Dermis blood vessel endothelial cell (primary cell): ENCODE measurements at regions not wholly inside any gene's neighbourhood (a gene's known extent, or its start where the extent isn't known, plus 50 kb on each side); places are given as distances from the start of the nearest gene placed in this dataset.

Experiments used
- DNase-seq: peaks from one replicate; pipeline ENCODE4 v3.0.0; 2010

DNA sequence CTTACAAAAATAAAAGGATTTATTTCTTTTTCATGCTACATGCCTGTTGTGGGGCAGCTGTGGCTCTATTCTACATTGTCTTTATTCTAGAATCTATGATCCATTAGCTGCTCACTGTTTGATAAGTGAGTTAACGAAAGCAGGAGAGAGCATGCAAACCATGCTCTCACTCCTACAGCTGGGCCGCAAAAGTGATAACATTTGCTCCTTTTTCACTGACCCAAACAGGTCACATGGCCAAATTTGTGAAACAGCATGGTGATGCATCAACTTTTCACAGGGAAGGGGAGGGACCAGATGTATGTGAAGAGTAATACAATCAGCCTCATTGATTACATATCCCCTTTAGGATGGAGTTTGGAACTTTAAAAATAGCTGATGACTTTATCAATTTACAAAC, 456.9 kb upstream of the SYT1 start:
- no peak for DNase-seq

GRCh38 chr12:78414071-78414470, 450.5 kb upstream of the SYT1 start:
- no peak for DNase-seq

DNA sequence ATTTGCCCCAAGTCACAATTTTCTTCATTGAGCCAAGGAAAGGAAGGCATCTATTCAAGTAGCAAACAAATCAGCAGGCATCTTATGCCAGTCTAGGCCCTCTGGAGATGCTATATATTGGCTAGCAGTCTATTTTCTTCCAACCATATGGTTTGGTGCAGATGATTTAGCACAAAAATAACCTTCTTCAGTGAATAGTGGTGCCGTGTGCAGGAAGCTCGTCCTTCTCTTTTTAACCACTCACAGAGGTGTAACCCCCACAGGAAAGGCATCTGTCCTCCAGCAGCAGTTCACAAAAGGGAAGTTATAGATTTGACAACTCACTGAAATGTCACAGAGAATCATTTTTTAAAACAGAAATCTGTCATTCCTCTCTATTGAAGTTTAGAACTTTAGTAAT, 445.7 kb upstream of the SYT1 start:
- no peak for DNase-seq

DNA sequence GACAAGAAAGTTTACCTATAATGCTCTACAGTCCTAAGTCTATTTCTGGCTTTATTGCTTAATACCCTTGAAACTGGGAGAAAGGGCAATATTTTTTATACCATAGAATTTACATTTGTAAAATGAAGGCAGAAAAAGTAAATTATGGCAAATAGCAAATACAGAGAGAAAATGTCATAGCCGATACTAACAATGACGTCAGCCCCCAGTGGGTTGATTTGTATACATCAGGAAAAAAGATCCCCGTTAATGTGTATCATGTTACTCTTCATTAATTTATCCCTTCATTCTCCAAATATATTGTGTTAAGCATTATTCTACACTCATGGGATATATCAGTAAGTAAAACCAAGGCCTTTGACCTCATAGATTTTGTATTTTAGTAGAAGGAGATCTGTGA, 445.1 kb upstream of the SYT1 start:
- no peak for DNase-seq

DNA sequence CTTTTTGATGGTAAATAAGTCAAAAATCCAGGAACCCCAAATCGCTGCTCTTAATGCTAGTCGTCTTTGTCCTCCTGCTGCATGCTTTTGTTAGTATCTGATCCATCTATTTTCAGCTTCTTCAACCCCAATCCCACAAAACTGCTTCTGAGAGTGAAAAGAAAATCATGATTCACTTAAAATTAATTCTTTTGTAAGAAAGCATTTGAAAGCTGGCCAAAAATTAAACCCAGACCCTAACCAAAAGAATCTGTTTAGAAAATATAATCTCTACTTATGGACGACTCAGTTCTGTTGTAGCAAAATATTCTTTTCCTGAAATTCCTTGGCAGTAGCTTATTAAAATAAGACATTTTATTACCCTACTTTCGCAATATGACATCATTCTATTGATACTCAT, 443.6 kb upstream of the SYT1 start:
- no peak for DNase-seq

DNA sequence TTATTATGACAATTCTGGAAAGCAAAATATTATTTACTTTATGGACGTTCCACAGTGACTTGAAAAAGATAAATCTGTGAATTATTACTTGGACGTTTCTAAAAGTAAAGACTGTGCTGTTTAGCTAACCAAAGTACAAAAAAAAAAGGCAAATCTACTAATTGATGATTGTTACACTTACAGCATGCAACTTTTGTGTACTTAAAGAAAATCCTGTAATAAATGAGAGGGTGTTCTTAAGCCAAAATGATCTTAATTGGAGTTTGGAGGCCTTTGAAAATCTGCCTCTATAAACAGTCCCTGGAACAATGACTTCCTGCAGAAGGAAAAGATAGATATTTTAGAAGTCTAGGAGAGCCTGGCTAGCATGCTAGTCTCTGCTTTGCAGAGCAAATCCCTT, 434.0 kb upstream of the SYT1 start:
- DNase-seq: no peak

DNA sequence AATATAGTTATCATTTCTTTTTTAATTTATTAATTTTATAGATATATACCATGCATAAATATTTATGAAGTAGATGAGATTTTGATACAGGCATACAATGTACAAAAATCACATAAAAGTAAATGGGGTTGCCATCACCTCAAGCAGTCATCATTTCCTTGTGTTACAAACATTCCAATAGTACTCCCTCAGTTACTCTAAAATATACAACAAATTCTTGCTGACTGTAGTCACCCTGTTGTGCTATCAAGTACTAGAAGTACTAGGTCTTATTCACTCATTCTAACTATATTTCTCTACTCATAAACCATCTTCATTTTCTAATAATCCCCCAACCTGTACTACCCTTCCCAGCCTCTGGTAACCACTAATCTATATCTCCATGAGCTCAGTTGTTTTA, 432.6 kb upstream of the SYT1 start:
- DNase-seq: no peak

DNA sequence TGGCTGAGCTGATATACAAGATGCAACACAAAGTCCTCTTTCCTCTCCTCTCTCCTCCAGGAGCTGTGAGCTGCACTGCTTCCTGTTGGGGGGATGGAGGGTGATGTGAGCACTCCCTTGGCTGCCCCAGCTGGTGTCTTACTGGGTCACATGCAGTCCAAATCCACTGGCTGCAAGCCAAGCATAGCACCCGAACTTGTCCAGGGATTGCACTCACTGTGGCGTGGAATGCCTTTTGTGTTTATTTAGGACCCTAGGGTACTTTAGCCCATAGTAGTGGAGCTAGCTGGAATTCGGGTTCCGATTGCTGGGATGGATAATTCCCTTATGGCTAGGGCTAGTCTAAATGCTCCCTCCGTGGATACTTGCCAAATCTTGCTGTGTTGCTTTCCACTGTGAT, 424.9 kb upstream of the SYT1 start:
- DNase-seq: no peak

DNA sequence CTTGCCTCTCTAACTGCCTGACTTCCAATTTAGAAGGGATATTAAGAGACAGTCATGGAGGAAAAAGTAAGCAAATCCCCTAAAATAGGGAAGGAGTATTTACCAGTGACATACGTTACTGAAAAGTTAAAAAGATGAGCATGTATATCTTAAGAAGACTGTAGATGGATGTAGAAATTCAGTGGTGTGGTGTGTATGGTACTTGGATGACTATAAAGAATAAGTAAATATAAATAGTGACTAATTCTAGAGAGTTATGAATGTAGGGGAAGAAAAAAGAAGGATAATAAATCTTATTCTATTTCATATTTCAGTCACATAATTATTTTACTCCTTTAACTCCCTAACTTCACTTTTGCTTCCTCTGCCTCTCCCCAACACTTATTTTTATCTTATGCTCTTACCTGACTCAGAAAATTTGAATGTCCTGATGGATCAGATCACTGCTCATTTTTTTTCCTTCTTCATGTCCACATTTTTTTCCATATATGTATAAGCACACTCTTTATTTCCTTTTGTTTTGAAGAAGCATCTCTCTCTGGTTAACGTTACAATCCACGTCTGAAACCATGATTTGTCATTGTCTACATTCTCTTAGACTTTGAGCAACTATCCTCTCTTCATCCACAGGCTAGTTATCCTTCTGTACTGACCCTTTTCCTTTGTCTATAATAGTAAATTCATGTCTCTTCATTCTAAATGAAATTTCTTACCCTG, 422.7 kb upstream of the SYT1 start:
- no peak for DNase-seq

DNA sequence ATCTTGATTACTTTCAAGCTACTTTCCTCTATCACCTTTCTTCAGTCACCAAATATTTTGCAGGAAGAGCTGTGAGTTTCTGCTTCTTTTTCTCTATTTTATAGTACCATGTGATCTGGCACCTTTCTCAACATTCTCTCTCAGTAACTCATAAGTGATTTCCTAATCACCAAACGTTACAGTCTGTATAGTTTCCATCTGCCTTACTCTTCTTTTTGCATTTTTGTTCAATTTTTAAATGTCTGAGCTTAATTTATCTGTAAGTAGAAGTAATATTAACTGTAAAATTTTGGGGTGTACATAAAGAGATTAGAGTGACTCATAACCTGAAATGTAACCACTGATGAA, 422.1 kb upstream of the SYT1 start:
- no peak for DNase-seq

- no peak for DNase-seq
Measured at GRCh38 chr12:78446555-78446954, 418.0 kb upstream of the SYT1 start.

GRCh38 chr12:78447373-78447772, 417.2 kb upstream of the SYT1 start:
- DNase-seq: no peak

DNA sequence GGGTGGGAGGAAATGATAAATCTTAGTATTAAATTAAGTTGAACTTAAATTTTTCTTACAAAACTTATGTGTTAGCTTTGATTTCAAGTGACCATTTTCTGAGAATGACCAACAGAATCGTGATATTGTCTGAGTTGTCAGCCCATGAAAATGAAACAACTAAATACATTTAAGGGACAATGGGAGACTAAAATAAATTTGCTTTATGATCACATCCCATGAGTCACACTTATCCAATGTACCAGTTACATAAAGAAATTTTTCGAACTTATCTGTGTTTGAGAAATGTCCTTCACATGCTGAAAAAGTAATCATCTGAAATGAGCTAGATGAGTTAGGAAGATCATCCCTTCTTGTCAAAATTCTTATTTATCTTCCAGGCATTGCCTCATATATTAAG, 415.9 kb upstream of the SYT1 start:
- DNase-seq: no peak

DNA sequence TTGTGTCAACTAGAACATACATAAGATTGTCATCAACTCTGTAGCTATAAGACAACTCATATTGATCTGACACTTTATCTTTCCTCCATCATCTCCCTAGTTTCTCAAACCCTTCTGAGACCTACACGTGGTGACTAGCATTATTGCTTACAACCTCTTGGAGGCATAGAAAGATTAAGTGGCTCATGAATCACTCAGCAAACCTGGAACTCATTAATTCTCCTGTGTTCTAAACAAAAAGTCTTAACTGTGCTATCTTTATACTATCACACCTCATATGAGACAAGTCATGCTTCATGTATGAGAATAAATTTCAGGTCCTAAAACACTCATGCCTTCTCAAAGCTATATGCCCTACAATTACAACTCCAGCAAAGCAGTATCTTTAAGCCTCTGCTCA, 408.6 kb upstream of the SYT1 start:
- DNase-seq: no peak

GRCh38 chr12:78457938-78458337, 406.6 kb upstream of the SYT1 start:
- DNase-seq: no peak

DNA sequence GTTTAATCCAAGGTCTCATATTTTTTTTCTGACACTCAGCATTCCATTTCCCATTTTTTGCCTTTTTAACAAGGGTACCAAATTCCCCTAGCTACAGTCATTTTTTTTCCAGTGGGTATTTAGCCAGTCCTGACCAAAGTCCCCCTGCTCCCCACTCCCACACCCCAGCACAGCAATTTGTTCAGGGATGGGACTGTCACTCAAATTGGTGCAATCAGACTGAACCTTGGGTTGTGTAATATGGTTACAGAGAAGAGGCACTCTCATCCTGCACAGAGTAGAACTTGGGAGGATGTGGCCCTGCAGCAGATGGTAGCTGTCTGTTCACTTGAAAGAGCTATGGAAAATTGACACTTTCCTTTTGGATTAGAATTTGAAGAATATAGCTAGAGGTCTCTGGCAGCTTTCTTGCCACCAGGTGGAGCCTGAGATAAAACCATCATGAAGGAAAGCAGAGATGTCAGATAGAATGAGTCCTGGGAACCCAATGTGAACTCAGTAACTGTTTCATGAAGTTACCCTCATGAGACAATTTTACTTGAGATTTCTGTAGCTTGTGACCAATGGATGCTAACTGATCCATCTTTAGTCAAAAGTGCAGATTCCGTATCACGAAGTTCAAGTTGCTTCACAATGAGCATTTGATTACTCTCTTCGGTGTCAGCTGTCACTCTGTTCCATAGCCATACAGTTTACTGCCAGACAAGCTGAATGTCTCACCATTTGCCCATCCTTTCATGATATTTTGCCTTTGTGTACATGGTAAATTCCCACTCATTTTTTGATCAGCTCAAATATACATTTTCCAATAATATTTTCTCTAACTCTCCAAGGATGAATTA, 394.0 kb upstream of the SYT1 start:
- peak; percentile 75 for DNase-seq

- DNase-seq: peak; percentile 32
Measured at GRCh38 chr12:78473136-78473535, 391.4 kb upstream of the SYT1 start.

- no peak for DNase-seq
Measured at GRCh38 chr12:78473561-78473960, 391.0 kb upstream of the SYT1 start.

GRCh38 chr12:78483767-78484315, 380.7 kb upstream of the SYT1 start:
- DNase-seq: no peak

- DNase-seq: no peak
Measured at GRCh38 chr12:78489990-78490389, 374.6 kb upstream of the SYT1 start.

DNA sequence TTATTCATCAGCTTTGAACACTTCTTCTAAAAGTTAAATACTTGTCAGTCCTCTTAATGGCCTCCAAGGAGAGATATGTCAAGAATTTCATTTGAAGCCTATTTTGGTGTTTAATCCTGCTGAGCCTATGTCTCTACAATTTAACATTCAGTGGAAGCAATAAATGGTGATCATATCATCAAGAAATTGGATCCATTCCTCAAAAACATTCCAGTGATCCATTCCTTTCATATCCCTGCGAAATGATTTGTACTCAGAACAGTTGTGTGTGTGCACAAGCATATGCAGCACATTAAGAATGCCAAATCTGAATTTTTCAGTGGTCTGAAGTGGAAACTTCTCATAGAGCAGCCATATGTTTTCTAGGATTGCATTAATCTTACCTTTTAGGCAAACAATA, 373.7 kb upstream of the SYT1 start:
- no peak for DNase-seq

DNA sequence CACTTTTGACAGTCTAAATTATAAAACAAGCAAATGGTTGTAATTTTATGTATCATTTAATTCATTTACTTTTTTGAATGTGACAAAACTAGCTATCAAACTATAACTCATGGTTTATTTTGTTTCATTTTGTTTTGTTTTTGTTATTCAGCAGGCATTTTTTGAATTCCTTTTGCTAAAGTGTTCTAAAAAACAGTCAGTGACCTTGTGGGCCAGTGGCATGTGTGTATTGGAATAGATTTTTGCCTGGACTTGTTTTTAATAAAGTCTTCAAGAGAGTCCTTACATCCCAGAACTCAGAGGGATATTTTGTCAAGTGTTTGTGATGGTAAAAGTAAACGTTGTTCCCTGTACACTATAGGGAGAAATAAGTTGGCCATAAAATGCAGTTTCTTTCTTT, 369.7 kb upstream of the SYT1 start:
- DNase-seq: no peak

GRCh38 chr12:78501825-78502224, 362.7 kb upstream of the SYT1 start:
- no peak for DNase-seq

- DNase-seq: no peak
Measured at GRCh38 chr12:78519422-78519821, 345.2 kb upstream of the SYT1 start.
